A549 (cell line): ENCODE measurements at regions not wholly inside any gene's neighbourhood (a gene's known extent, or its start where the extent isn't known, plus 50 kb on each side); places are given as distances from the start of the nearest gene placed in this dataset.

ENCODE experiments used
- ATAC-seq, 2 experiments: fragments of 200-7000 bp in 1 of 2; fragments of >200 bp in 1 of 2; cut with Nextera tagmentation in 1 of 2; cut with Tn5 transposase in 1 of 2; 3 replicates each; pipeline versions ENCODE4 v1.8.0 to v1.9.1; 2018 to 2020; ENCODE audit warnings: mild to moderate bottlenecking in 1 of 2, moderate library complexity in 1 of 2
- CTCF ChIA-PET: fragments of 300-600 bp; sonication (Branson Sonifier 250); formaldehyde crosslinking; extraction: SDS; loops from one replicate; lab custom pipeline; 2021; ENCODE audit warnings: antibody characterized with exemption, inconsistent platforms; lab: Yijun Ruan, JAX
- POLR2A ChIA-PET: fragments of 350-600 bp; formaldehyde crosslinking; extraction: SDS; loops from one replicate; lab custom pipeline; 2021; ENCODE audit warnings: antibody characterized with exemption, inconsistent platforms; lab: Yijun Ruan, JAX
- DNase-seq, 2 experiments: peaks; one replicate each; pipeline versions ENCODE4 v3.0.0 to v3.0.0-alpha.2; 2011 to 2016; ENCODE audit warnings: low read depth in 1 of 2, low spot score in 1 of 2
- FAIRE-seq: peaks from 2 replicates; lab custom pipeline; 2011; peaks lifted over from hg19 to GRCh38; lab: Jason Lieb, UNC
- H3K27ac ChIP-seq, 2 experiments: fragments of >200 bp; sonication (Bioruptor Twin); formaldehyde crosslinking; 3 replicates each; pipeline ENCODE4 v1.5.1; 2016 to 2017
- H3K4me1 ChIP-seq: fragments of >200 bp; sonication (Bioruptor Twin); formaldehyde crosslinking; 3 replicates; pipeline ENCODE4 v1.6.1; 2016
- H3K4me2 ChIP-seq: fragments of >200 bp; sonication (Bioruptor Twin); formaldehyde crosslinking; 3 replicates; pipeline ENCODE4 v1.6.1; 2016
- H3K4me3 ChIP-seq: fragments of >200 bp; sonication (Bioruptor Twin); formaldehyde crosslinking; 3 replicates; pipeline ENCODE4 v1.5.1; 2016
- H3K9me3 ChIP-seq: fragments of >200 bp; sonication (Bioruptor Twin); formaldehyde crosslinking; 3 replicates; pipeline ENCODE4 v1.6.1; 2016
- BCL3 ChIP-seq: fragments of >200 bp; sonication (Bioruptor Twin); formaldehyde crosslinking; IDR thresholded peaks from 3 replicates; pipeline ENCODE4 v1.6.1; 2016
- BHLHE40 ChIP-seq: IDR thresholded peaks from 2 replicates; pipeline ENCODE4 v1.6.1; 2012; ENCODE audit warnings: low read depth, low read length, inconsistent platforms
- CBX2 ChIP-seq: fragments of 200-600 bp; sonication (generic); IDR thresholded peaks from 2 replicates; pipeline ENCODE4 v1.6.1; 2016; ENCODE audit warnings: low read depth, mild to moderate bottlenecking, borderline replicate concordance
- CBX8 ChIP-seq: fragments of 200-600 bp; sonication (generic); IDR thresholded peaks from 2 replicates; pipeline ENCODE4 v1.6.1; 2016
- CHD4 ChIP-seq: fragments of 200-600 bp; sonication (generic); IDR thresholded peaks from 2 replicates; pipeline ENCODE4 v1.6.1; 2016; ENCODE audit warnings: antibody characterized with exemption, mild to moderate bottlenecking, borderline replicate concordance
- E2F6 ChIP-seq: IDR thresholded peaks from 2 replicates; pipeline ENCODE4 v1.6.1; 2012; ENCODE audit warnings: low read depth, borderline replicate concordance
- EHF ChIP-seq: fragments of 250-450 bp; sonication (Bioruptor Pico); IDR thresholded peaks from 2 replicates; pipeline ENCODE4 v1.5.0; 2020; ENCODE audit warnings: mild to moderate bottlenecking
- EHMT2 ChIP-seq: fragments of 200-600 bp; sonication (generic); IDR thresholded peaks from 2 replicates; pipeline ENCODE4 v1.6.1; 2016; ENCODE audit warnings: antibody characterized with exemption, low read depth, mild to moderate bottlenecking, moderate library complexity
- ELK1 ChIP-seq: fragments of 150-350 bp; IDR thresholded peaks from 2 replicates; pipeline ENCODE4 v1.6.1; 2014; ENCODE audit warnings: low read depth, mild to moderate bottlenecking, low read length
- FOSL2 ChIP-seq, 2 experiments: fragments of 450-650 bp in 1 of 2; fragments of >200 bp in 1 of 2; sonication (Bioruptor Twin) in 1 of 2; formaldehyde crosslinking; IDR thresholded peaks; 2 replicates each; pipeline versions ENCODE4 v1.5.0 to v1.6.1; 2016 to 2020; ENCODE audit warnings: mild to moderate bottlenecking in 1 of 2, moderate library complexity in 1 of 2
- FOXS1 ChIP-seq: fragments of 250-450 bp; sonication (Bioruptor Pico); IDR thresholded peaks from 2 replicates; pipeline ENCODE4 v1.5.0; 2020; ENCODE audit warnings: mild to moderate bottlenecking, moderate library complexity
- GATA3 ChIP-seq: IDR thresholded peaks from 2 replicates; pipeline ENCODE4 v1.6.1; 2012; ENCODE audit warnings: borderline replicate concordance
- HDAC2 ChIP-seq: fragments of 200-600 bp; sonication (generic); IDR thresholded peaks from 2 replicates; pipeline ENCODE4 v1.6.1; 2016
- HES2 ChIP-seq: fragments of >200 bp; sonication (Bioruptor Twin); formaldehyde crosslinking; IDR thresholded peaks from 2 replicates; pipeline ENCODE4 v1.6.1; 2016
- HMGXB4 ChIP-seq: fragments of 250-450 bp; sonication (Bioruptor Pico); IDR thresholded peaks from 2 replicates; pipeline ENCODE4 v1.5.0; 2021; ENCODE audit warnings: mild to moderate bottlenecking, moderate library complexity, borderline replicate concordance
- HOXA7 ChIP-seq: fragments of 250-450 bp; sonication (Bioruptor Pico); IDR thresholded peaks from 2 replicates; pipeline ENCODE4 v1.5.0; 2020; ENCODE audit warnings: mild to moderate bottlenecking, moderate library complexity
- HOXB5 ChIP-seq: fragments of 250-450 bp; sonication (Bioruptor Pico); IDR thresholded peaks from 2 replicates; pipeline ENCODE4 v1.5.0; 2020; ENCODE audit warnings: mild to moderate bottlenecking, moderate library complexity
- JUNB ChIP-seq: fragments of >200 bp; sonication (Bioruptor Twin); formaldehyde crosslinking; IDR thresholded peaks from 2 replicates; pipeline ENCODE4 v1.6.1; 2016
- POLR2A ChIP-seq: IDR thresholded peaks from 2 replicates; pipeline ENCODE4 v1.6.1; 2012; ENCODE audit warnings: mild to moderate bottlenecking, low read length
- RCOR1 ChIP-seq: fragments of 150-350 bp; IDR thresholded peaks from 2 replicates; pipeline ENCODE4 v1.6.1; 2014; ENCODE audit warnings: antibody characterized with exemption, low read length, low read depth
- REST ChIP-seq: fragments of 200-600 bp; sonication (generic); IDR thresholded peaks from 2 replicates; pipeline ENCODE4 v1.6.1; 2016; ENCODE audit warnings: antibody characterized with exemption, mild to moderate bottlenecking, moderate library complexity
- RNF2 ChIP-seq: fragments of 200-600 bp; sonication (generic); IDR thresholded peaks from 2 replicates; pipeline ENCODE4 v1.6.1; 2016; ENCODE audit warnings: low read depth, mild to moderate bottlenecking, antibody characterized with exemption, moderate library complexity, borderline replicate concordance
- SREBF2 ChIP-seq: fragments of 450-650 bp; IDR thresholded peaks from 2 replicates; pipeline ENCODE4 v1.6.1; 2014; ENCODE audit warnings: mild to moderate bottlenecking, moderate library complexity
- ZNF302 ChIP-seq: fragments of 250-450 bp; sonication (Bioruptor Pico); IDR thresholded peaks from 2 replicates; pipeline ENCODE4 v1.9.0; 2021; ENCODE audit warnings: inconsistent platforms, mild to moderate bottlenecking, moderate library complexity
- WGBS: methylation state at CpG from one replicate; pipeline ENCODE4 v1.1.6; 2017; ENCODE audit errors: missing lambda C conversion rate; 5-methylcytosine and 5-hydroxymethylcytosine counted together

- Histone ChIP-seq H3K27ac (no peak overlapping the region), H3K4me3 (no peak overlapping the region), H3K9me3 (no peaks in the 10 kb centered on the region), H3K4me1 (no peaks in the 10 kb centered on the region), H3K4me2 (no peak overlapping the region)
- FAIRE-seq = no peak
- no peak for DNase-seq
- no peak for ATAC-seq
- ChIA-PET POLR2A (no interaction called here), CTCF (no interaction called here)
- no peak for TF ChIP-seq HOXA7 (CRISPR knock-in tag)
- no peak for TF ChIP-seq FOXS1 (CRISPR knock-in tag)
- no peak for TF ChIP-seq POLR2A
- TF ChIP-seq BCL3 = no peak
- TF ChIP-seq GATA3 = no peak
- TF ChIP-seq RNF2 = no peak
- no peak for TF ChIP-seq FOSL2 (IDR thresholded peaks at IDR 0.05)
- TF ChIP-seq FOSL2 (CRISPR knock-in tag; IDR thresholded peaks at IDR 0.05) = no peak
- no peak for TF ChIP-seq EHF (CRISPR knock-in tag)
- no peak for TF ChIP-seq EHMT2
- TF ChIP-seq HOXB5 (CRISPR knock-in tag) = no peak
- no peak for TF ChIP-seq CHD4
- no peak for TF ChIP-seq SREBF2
- TF ChIP-seq CBX8 = no peak
- no peak for TF ChIP-seq HMGXB4 (CRISPR knock-in tag)
- TF ChIP-seq BHLHE40 = no peak
- no peak for TF ChIP-seq ZNF302 (CRISPR knock-in tag)
- no peak for TF ChIP-seq E2F6
- WGBS = 14% methylated on average over 1 of the region's 1 CpG
Observed at GRCh38 chr18:32544088-32544487, 73.4 kb upstream of the GAREM1 start.

GRCh38 chr18:32542221-32542798 lies 71.6 kb upstream of the GAREM1 start:
- WGBS = 19% methylated on average over 5 of the region's 5 CpGs
- no peak overlapping the region for H3K27ac ChIP-seq
- H3K4me2 ChIP-seq = no peak overlapping the region
- FAIRE-seq (no peak), ATAC-seq (no peak), DNase-seq (no peak)
- CTCF ChIA-PET = interaction anchor here (0.6 to 2.2 kb wide), 5 partner anchors 10 to 385 kb away, joined by 3 to 7 read pairs (median 4); partner anchors contain the start of gene GAREM1
- POLR2A ChIA-PET = no interaction called here
- no peaks in the 10 kb centered on the region for H3K9me3 ChIP-seq
- TF ChIP-seq BCL3 (no peak), FOSL2 (IDR thresholded peaks at IDR 0.05) (no peak), FOSL2 (CRISPR knock-in tag; IDR thresholded peaks at IDR 0.05) (no peak), CBX2 (no peak), HES2 (no peak), RCOR1 (no peak), ELK1 (no peak), REST (no peak), HDAC2 (no peak), JUNB (no peak)
- no peaks in the 10 kb centered on the region for H3K4me1 ChIP-seq
- H3K4me3 ChIP-seq = no peak overlapping the region
